Tibial artery (tissue), 4 donors: ENCODE measurements at regions not wholly inside any gene's neighbourhood (a gene's known extent, or its start where the extent isn't known, plus 50 kb on each side); places are given as distances from the start of the nearest gene placed in this dataset.

ENCODE experiments used
- DNase-seq, 2 donors: peaks; one replicate each; pipeline ENCODE4 v3.0.0-alpha.2; 2019
- H3K27ac ChIP-seq, 2 donors: fragments of 200-600 bp; sonication (generic) in 1 of 2; 1 replicate in 1 of 2; 2 replicates in 1 of 2; pipeline ENCODE4 v1.5.1; 2018 to 2019; ENCODE audit warnings: mild to moderate bottlenecking in 1 of 2
- H3K27me3 ChIP-seq, 2 donors: fragments of 200-600 bp; sonication (generic) in 1 of 2; one replicate each; pipeline versions ENCODE4 v1.5.1 to v1.6.0; 2016 to 2019
- H3K36me3 ChIP-seq, 3 donors: fragments of 200-600 bp; sonication (generic) in 2 of 3; one replicate each; pipeline ENCODE4 v1.5.1; 2016 to 2019; ENCODE audit warnings: mild to moderate bottlenecking in 2 of 3
- H3K4me1 ChIP-seq, 4 donors: fragments of 200-600 bp; sonication (generic) in 2 of 4; 1 replicate in 3 of 4; 2 replicates in 1 of 4; pipeline ENCODE4 v1.5.1; 2016 to 2019
- H3K4me3 ChIP-seq, 2 donors: fragments of 200-600 bp; sonication (generic) in 1 of 2; 1 replicate in 1 of 2; 2 replicates in 1 of 2; pipeline ENCODE4 v1.5.1; 2018 to 2019; ENCODE audit warnings: mild to moderate bottlenecking in 2 of 2
- H3K9me3 ChIP-seq, 3 donors: fragments of 200-600 bp; sonication (generic) in 1 of 3; one replicate each; pipeline ENCODE4 v1.5.1; 2016 to 2019
- CTCF ChIP-seq, 2 experiments: fragments of 200-600 bp in 1 of 2; fragments of 450-650 bp in 1 of 2; IDR thresholded peaks; one replicate each; pipeline ENCODE4 v1.5.1; 2017 to 2019; ENCODE audit warnings: antibody characterized with exemption in 2 of 2, mild to moderate bottlenecking in 1 of 2, moderate library complexity in 1 of 2
- intact Hi-C: fragments of 100-400 bp; cut with DNase I; formaldehyde crosslinking; loops from one replicate; pipeline ENCODE4 v1.15.0; 2023; ENCODE audit warnings: low total_unique reads

DNA sequence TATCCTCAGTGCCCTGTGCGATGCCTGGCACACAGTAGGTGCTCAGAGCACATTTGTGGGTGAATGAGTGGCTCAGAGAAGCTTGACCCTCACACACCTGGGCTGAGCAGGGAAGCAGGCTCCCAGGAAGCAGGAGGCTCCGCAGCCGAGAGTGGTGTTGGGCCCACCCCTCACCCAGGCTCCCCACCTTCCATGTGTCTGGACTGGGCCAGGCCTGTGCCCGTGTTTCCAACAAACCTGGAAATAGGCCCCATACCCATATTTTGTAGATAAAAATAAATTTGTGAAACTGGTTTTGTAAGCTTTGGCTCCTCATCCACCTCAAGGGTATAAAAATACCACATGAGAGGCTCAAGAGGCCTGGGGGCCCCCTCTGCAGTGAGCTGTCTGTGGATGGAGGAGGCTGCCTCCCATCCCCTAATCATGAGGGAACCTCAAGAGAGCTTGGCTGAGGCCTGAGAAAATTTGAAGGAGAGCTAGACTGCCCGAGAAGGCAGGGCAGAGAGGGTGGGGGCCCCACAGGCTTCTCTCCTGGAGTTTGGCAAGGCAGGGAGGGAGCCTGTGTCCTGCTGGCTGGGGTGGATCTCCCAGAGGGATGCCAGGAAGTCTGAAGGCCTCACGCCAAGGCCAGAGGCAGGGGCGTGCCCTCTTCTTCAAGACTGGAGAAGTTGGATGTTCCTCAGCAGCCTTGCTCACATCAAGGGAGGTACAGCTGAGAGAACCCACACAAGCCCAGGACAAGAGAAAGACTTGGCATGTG is 147.0 kb upstream of the NECTIN1 start:
- intact Hi-C loops: no loop called here
- peaks cover 0 to 7% of the 10 kb centered on the region in 2 donors for H3K27me3 ChIP-seq
- H3K36me3 ChIP-seq: no peaks in the 10 kb centered on the region

GRCh38 chr11:119874660-119875238 is 145.7 kb upstream of the NECTIN1 start:
- H3K4me1 ChIP-seq: peaks cover 0 to 12% (median 5%) of the 10 kb centered on the region in 4 donors
- H3K27me3 ChIP-seq: peaks cover 0 to 5% of the 10 kb centered on the region in 2 donors
- no peaks in the 10 kb centered on the region for H3K36me3 ChIP-seq
- H3K27ac ChIP-seq: no peak overlapping the region
- no peak for TF ChIP-seq CTCF (IDR thresholded peaks at IDR 0.05)
- intact Hi-C loops: no loop called here
- no peak for DNase-seq
- H3K4me3 ChIP-seq: no peak overlapping the region
- H3K9me3 ChIP-seq: no peaks in the 10 kb centered on the region

More for the DNA sequence above, 147.0 kb upstream of the NECTIN1 start:
- Histone ChIP-seq H3K4me3 (no peak overlapping the region), H3K9me3 (no peaks in the 10 kb centered on the region), H3K27ac (peak overlapping the region in 1 of 2 donors; percentile 19), H3K4me1 (peaks cover 0 to 12% (median 5%) of the 10 kb centered on the region in 4 donors)
- no peak for TF ChIP-seq CTCF (IDR thresholded peaks at IDR 0.05)
- no peak for DNase-seq

GRCh38 chr11:119873761-119874421 is 144.9 kb upstream of the NECTIN1 start:
- H3K9me3 ChIP-seq: no peaks in the 10 kb centered on the region

DNA sequence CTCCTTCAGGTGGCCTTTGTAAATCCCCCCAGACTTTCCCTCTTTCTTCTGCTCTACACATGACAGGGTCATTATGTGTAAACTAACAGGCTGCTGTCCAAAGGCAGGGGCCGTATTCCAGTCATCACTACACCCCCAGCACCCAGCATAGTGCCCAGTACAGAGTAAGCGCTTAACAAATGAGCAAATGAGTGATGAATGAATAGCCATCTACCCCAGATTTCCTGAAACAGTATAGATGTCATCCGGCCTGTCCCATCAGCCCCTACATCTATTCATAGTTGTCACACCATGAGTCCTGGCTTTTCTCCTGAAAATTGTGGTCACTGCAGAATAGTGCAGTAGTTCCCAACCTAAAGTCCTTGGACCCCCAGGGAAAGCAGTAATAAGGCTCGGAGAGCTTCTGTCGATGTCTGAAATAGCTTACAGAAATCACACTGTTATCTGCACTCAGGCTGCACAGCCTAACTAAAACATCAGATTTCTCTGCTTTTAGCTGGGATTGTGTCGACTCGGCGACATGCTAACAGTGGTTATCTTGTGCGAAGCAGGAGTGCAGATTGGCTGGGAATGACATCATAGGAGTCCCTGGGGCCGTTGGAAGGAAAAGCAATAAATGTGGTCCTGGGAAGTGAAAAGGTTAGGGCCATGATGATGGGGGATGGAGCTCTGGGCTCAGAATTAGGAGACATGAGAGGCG is 143.8 kb upstream of the NECTIN1 start:
- TF ChIP-seq CTCF (IDR thresholded peaks at IDR 0.05): no peak
- DNase-seq: no peak
- H3K27me3 ChIP-seq: peaks cover 0 to 21% of the 10 kb centered on the region in 2 donors

More at GRCh38 chr11:119873761-119874421, 144.9 kb upstream of the NECTIN1 start:
- Histone ChIP-seq H3K4me3 (no peak overlapping the region), H3K4me1 (peaks cover 0 to 12% (median 5%) of the 10 kb centered on the region in 4 donors), H3K27me3 (peaks cover 0 to 12% of the 10 kb centered on the region in 2 donors), H3K36me3 (no peaks in the 10 kb centered on the region), H3K27ac (no peak overlapping the region)
- intact Hi-C loops: no loop called here
- TF ChIP-seq CTCF (IDR thresholded peaks at IDR 0.05): no peak
- DNase-seq: no peak

GRCh38 chr11:119865661-119866156 is 136.7 kb upstream of the NECTIN1 start:
- Histone ChIP-seq H3K27me3 (peaks cover 0 to 33% of the 10 kb centered on the region in 2 donors), H3K9me3 (no peaks in the 10 kb centered on the region), H3K27ac (no peak overlapping the region), H3K4me1 (no peaks in the 10 kb centered on the region), H3K36me3 (no peaks in the 10 kb centered on the region), H3K4me3 (no peak overlapping the region)
- TF ChIP-seq CTCF (IDR thresholded peaks at IDR 0.05): no peak
- intact Hi-C loops: no loop called here
- no peak for DNase-seq

More for the DNA sequence above, 143.8 kb upstream of the NECTIN1 start:
- intact Hi-C loops: no loop called here
- Histone ChIP-seq H3K4me3 (no peak overlapping the region), H3K36me3 (no peaks in the 10 kb centered on the region), H3K9me3 (no peaks in the 10 kb centered on the region), H3K27ac (no peak overlapping the region), H3K4me1 (peaks cover 0 to 12% (median 5%) of the 10 kb centered on the region in 4 donors)
